Tibial nerve (tissue), 3 donors: ENCODE measurements at regions not wholly inside any gene's neighbourhood (a gene's known extent, or its start where the extent isn't known, plus 50 kb on each side); places are given as distances from the start of the nearest gene placed in this dataset.

Source experiments
- CTCF ChIP-seq, 5 experiments: fragments of 200-600 bp in 3 of 5; fragments of 450-650 bp in 2 of 5; sonication (generic) in 3 of 5; IDR thresholded peaks; one replicate each; pipeline ENCODE4 v1.5.1; 2016 to 2019; ENCODE audit warnings: antibody characterized with exemption in 5 of 5, mild to moderate bottlenecking in 3 of 5, moderate library complexity in 2 of 5
- POLR2A ChIP-seq, 2 donors: fragments of 450-650 bp; IDR thresholded peaks; one replicate each; pipeline ENCODE4 v1.6.1; 2017; ENCODE audit warnings: antibody characterized with exemption in 2 of 2, mild to moderate bottlenecking in 2 of 2, moderate library complexity in 2 of 2

GRCh38 chr9:90088434-90088833 is 483.6 kb downstream of the GADD45G start:
- TF ChIP-seq CTCF (IDR thresholded peaks at IDR 0.05): no peak
- TF ChIP-seq POLR2A (IDR thresholded peaks at IDR 0.05): no peak
